H9 (cell line): ENCODE measurements at regions not wholly inside any gene's neighbourhood (a gene's known extent, or its start where the extent isn't known, plus 50 kb on each side); places are given as distances from the start of the nearest gene placed in this dataset.

Experiments used
- DNase-seq: peaks from one replicate; pipeline ENCODE4 v3.0.0-alpha.2; 2017
- H2AFZ ChIP-seq: one replicate; pipeline ENCODE4 v1.6.1; 2013; ENCODE audit warnings: mild to moderate bottlenecking, low read length, control low read depth, moderate library complexity
- H2AK5ac ChIP-seq: 2 replicates; pipeline ENCODE4 v1.6.1; 2013; ENCODE audit warnings: low read length, control low read depth, mixed read lengths; ENCODE audit not compliant: insufficient read length
- H2BK120ac ChIP-seq: one replicate; pipeline ENCODE4 v1.6.1; 2013; ENCODE audit warnings: low read depth, mild to moderate bottlenecking, low read length, control low read depth, inconsistent platforms; ENCODE audit not compliant: poor library complexity, severe bottlenecking
- H2BK12ac ChIP-seq: 2 replicates; pipeline ENCODE4 v1.6.1; 2013; ENCODE audit warnings: low read length, control low read depth, mixed read lengths, low read depth; ENCODE audit not compliant: insufficient read length
- H2BK15ac ChIP-seq: 2 replicates; pipeline ENCODE4 v1.6.1; 2013; ENCODE audit warnings: low read depth, low read length, control low read depth
- H2BK20ac ChIP-seq: one replicate; pipeline ENCODE4 v1.6.1; 2013; ENCODE audit warnings: low read depth, mild to moderate bottlenecking, low read length, control low read depth, inconsistent platforms; ENCODE audit not compliant: poor library complexity, severe bottlenecking
- H2BK5ac ChIP-seq: 2 replicates; pipeline ENCODE4 v1.6.1; 2013; ENCODE audit warnings: low read length, control low read depth, mixed read lengths; ENCODE audit not compliant: insufficient read length
- H3K14ac ChIP-seq: 2 replicates; pipeline ENCODE4 v1.6.1; 2013; ENCODE audit warnings: low read length, control low read depth; ENCODE audit not compliant: insufficient read depth
- H3K18ac ChIP-seq: 2 replicates; pipeline ENCODE4 v1.6.1; 2013; ENCODE audit warnings: low read depth, mild to moderate bottlenecking, mixed read lengths, low read length, control low read depth; ENCODE audit not compliant: insufficient read length
- H3K23ac ChIP-seq: 2 replicates; pipeline ENCODE4 v1.6.1; 2013; ENCODE audit warnings: low read length, control low read depth, mixed read lengths, low read depth; ENCODE audit not compliant: insufficient read length
- H3K23me2 ChIP-seq: 2 replicates; pipeline ENCODE4 v1.6.1; 2013; ENCODE audit warnings: low read depth, mild to moderate bottlenecking, mixed read lengths, low read length, control low read depth; ENCODE audit not compliant: insufficient read length, poor library complexity, severe bottlenecking
- H3K27ac ChIP-seq: 2 replicates; pipeline ENCODE4 v1.5.1; 2013; ENCODE audit warnings: low read length, control low read depth, mixed read lengths, low read depth; ENCODE audit not compliant: insufficient read length
- H3K27me3 ChIP-seq: 2 replicates; pipeline ENCODE4 v1.6.1; 2013; ENCODE audit warnings: low read length, control low read depth, inconsistent platforms; ENCODE audit not compliant: insufficient read depth
- H3K4ac ChIP-seq: 2 replicates; pipeline ENCODE4 v1.6.1; 2013; ENCODE audit warnings: low read depth, mild to moderate bottlenecking, control low read depth, inconsistent platforms, low read length, moderate library complexity
- H3K4me1 ChIP-seq: 2 replicates; pipeline ENCODE4 v1.6.1; 2013; ENCODE audit warnings: low read length, control low read depth, inconsistent platforms; ENCODE audit not compliant: insufficient read depth
- H3K4me2 ChIP-seq: 2 replicates; pipeline ENCODE4 v1.6.1; 2013; ENCODE audit warnings: low read length, control low read depth, mixed read lengths; ENCODE audit not compliant: insufficient read length, insufficient read depth
- H3K56ac ChIP-seq: 2 replicates; pipeline ENCODE4 v1.6.1; 2013; ENCODE audit warnings: low read depth, mild to moderate bottlenecking, mixed read lengths, low read length, control low read depth; ENCODE audit not compliant: insufficient read length
- H3K79me1 ChIP-seq: 2 replicates; pipeline ENCODE4 v1.6.1; 2013; ENCODE audit warnings: low read depth, mild to moderate bottlenecking, moderate library complexity, low read length, control low read depth, inconsistent platforms; ENCODE audit not compliant: insufficient read depth, poor library complexity, severe bottlenecking
- H3K79me2 ChIP-seq: 2 replicates; pipeline ENCODE4 v1.6.1; 2013; ENCODE audit warnings: low read length, control low read depth, inconsistent platforms; ENCODE audit not compliant: insufficient read depth
- H3K9ac ChIP-seq: 2 replicates; pipeline ENCODE4 v1.6.1; 2013; ENCODE audit warnings: low read length, control low read depth, mixed read lengths; ENCODE audit not compliant: insufficient read length; ENCODE audit errors: extremely low read depth
- H3K9me3 ChIP-seq: one replicate; pipeline ENCODE4 v1.6.1; 2013; ENCODE audit warnings: low read depth, low read length, inconsistent platforms; ENCODE audit not compliant: control insufficient read depth
- H3T11ph ChIP-seq: one replicate; pipeline ENCODE4 v1.6.1; 2013; ENCODE audit warnings: mild to moderate bottlenecking, low read length, control low read depth, inconsistent platforms
- H4K20me1 ChIP-seq: one replicate; pipeline ENCODE4 v1.6.1; 2013; ENCODE audit not compliant: control insufficient read depth, insufficient read length, insufficient read depth
- H4K5ac ChIP-seq: 2 replicates; pipeline ENCODE4 v1.6.1; 2013; ENCODE audit warnings: low read depth, mild to moderate bottlenecking, mixed read lengths, low read length, control low read depth; ENCODE audit not compliant: insufficient read length
- H4K8ac ChIP-seq: replicated peaks from 2 replicates; pipeline ENCODE4 v1.6.1; 2013; ENCODE audit warnings: low read length, control low read depth, mixed read lengths, low read depth; ENCODE audit not compliant: insufficient read length
- H4K91ac ChIP-seq: 2 replicates; pipeline ENCODE4 v1.6.1; 2013; ENCODE audit warnings: low read depth, mild to moderate bottlenecking, moderate library complexity, mixed read lengths, low read length, control low read depth; ENCODE audit not compliant: insufficient read length
- H3K27ac Mint-ChIP-seq, 3 experiments: 2 replicates in 2 of 3; 3 replicates in 1 of 3; pipeline ENCODE4 v1.8.0; 2020 to 2021; ENCODE audit warnings: mixed read lengths in 3 of 3, mild to moderate bottlenecking in 1 of 3, moderate library complexity in 1 of 3
- H3K27me3 Mint-ChIP-seq: 2 replicates; pipeline ENCODE4 v1.8.0; 2021; ENCODE audit warnings: low read depth, mild to moderate bottlenecking, moderate library complexity, mixed read lengths
- H3K36me3 Mint-ChIP-seq, 3 experiments: 2 replicates in 2 of 3; 3 replicates in 1 of 3; pipeline ENCODE4 v1.8.0; 2020 to 2021; ENCODE audit warnings: low read depth in 3 of 3, mixed read lengths in 3 of 3; ENCODE audit not compliant: insufficient read depth in 1 of 3
- H3K4me1 Mint-ChIP-seq, 2 experiments: 2 replicates each; pipeline ENCODE4 v1.8.0; 2020; ENCODE audit warnings: mixed read lengths in 2 of 2
- H3K4me3 Mint-ChIP-seq, 2 experiments: 2 replicates in 1 of 2; 3 replicates in 1 of 2; pipeline ENCODE4 v1.8.0; 2020 to 2021; ENCODE audit warnings: mild to moderate bottlenecking in 2 of 2, mixed read lengths in 2 of 2, moderate library complexity in 1 of 2
- H3K9me3 Mint-ChIP-seq, 2 experiments: 2 replicates in 1 of 2; 3 replicates in 1 of 2; pipeline ENCODE4 v1.8.0; 2020; ENCODE audit warnings: mild to moderate bottlenecking in 2 of 2, mixed read lengths in 2 of 2, moderate library complexity in 1 of 2
- WGBS: extraction: QIAGEN DNeasy Blood & Tissue Kit; methylation state at CpG from one replicate; pipeline ENCODE4 v1.1.7; 2013; ENCODE audit warnings: missing lambda C conversion rate, low lambda C conversion rate, mixed read lengths; ENCODE audit not compliant: insufficient read length; ENCODE audit errors: extremely low coverage; 5-methylcytosine and 5-hydroxymethylcytosine counted together
- TF ChIP-seq, protein P1 (sequence below): fragments of 200-600 bp; sonication (generic); conservative IDR thresholded peaks from 3 replicates; pipeline ENCODE4 v1.8.0; 2021; ENCODE audit warnings: antibody characterized with exemption, mild to moderate bottlenecking

DNA sequence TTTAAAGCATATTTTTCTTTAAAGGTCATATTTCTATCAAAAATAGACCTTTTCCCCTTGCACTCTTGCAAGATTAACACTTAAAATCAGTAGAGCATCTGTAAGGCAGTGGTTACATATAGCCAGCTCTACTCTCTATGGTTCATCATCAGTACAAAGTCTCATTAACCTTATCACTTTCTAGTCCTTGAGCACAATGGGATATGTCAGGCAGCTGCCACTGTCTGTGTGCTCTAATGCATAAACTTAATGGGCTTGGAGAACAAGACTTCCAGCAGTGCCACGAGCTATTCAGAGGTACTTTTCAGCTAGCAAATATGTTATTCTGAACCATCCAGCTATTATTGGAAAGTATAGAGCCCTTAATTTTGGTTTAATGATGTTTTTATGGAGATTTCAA lies 393.7 kb downstream of the GASK1B start:
- no peaks in the 10 kb centered on the region for H3K27me3 Mint-ChIP-seq
- no peaks in the 10 kb centered on the region for H3K9me3 Mint-ChIP-seq
- DNase-seq, result no peak
- H3K23ac ChIP-seq, result no peak overlapping the region
- H4K20me1 ChIP-seq, result no peaks in the 10 kb centered on the region
- no peak overlapping the region for H3K4me3 Mint-ChIP-seq
- no peaks in the 10 kb centered on the region for H3K9me3 ChIP-seq
- H2BK120ac ChIP-seq, result no peak overlapping the region
- H3K9ac ChIP-seq, result no peak overlapping the region
- no peak overlapping the region for H3K56ac ChIP-seq
- no peaks in the 10 kb centered on the region for H3K79me2 ChIP-seq
- no peak overlapping the region for H3T11ph ChIP-seq
- H2AK5ac ChIP-seq, result no peak overlapping the region
- no peak overlapping the region for H2BK12ac ChIP-seq
- no peak overlapping the region for H4K91ac ChIP-seq
- TF ChIP-seq, protein P1, sequence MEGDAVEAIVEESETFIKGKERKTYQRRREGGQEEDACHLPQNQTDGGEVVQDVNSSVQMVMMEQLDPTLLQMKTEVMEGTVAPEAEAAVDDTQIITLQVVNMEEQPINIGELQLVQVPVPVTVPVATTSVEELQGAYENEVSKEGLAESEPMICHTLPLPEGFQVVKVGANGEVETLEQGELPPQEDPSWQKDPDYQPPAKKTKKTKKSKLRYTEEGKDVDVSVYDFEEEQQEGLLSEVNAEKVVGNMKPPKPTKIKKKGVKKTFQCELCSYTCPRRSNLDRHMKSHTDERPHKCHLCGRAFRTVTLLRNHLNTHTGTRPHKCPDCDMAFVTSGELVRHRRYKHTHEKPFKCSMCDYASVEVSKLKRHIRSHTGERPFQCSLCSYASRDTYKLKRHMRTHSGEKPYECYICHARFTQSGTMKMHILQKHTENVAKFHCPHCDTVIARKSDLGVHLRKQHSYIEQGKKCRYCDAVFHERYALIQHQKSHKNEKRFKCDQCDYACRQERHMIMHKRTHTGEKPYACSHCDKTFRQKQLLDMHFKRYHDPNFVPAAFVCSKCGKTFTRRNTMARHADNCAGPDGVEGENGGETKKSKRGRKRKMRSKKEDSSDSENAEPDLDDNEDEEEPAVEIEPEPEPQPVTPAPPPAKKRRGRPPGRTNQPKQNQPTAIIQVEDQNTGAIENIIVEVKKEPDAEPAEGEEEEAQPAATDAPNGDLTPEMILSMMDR, result no peak
- no peak overlapping the region for H4K5ac ChIP-seq
- H2AFZ ChIP-seq, result no peak overlapping the region
- no peak overlapping the region for H2BK20ac ChIP-seq
- no peak overlapping the region for H3K27ac ChIP-seq
- WGBS, result no CpG with 5 or more reads among the region's 1 CpG
- H2BK5ac ChIP-seq, result no peak overlapping the region
- H3K4me2 ChIP-seq, result no peak overlapping the region
- no peaks in the 10 kb centered on the region for H3K79me1 ChIP-seq
- no peak overlapping the region for H3K27ac Mint-ChIP-seq
- H3K36me3 Mint-ChIP-seq, result no peaks in the 10 kb centered on the region
- H4K8ac ChIP-seq, result no peak overlapping the region
- H3K14ac ChIP-seq, result no peak overlapping the region
- H3K4me1 Mint-ChIP-seq, result no peaks in the 10 kb centered on the region
- H2BK15ac ChIP-seq, result no peak overlapping the region
- H3K23me2 ChIP-seq, result no peaks in the 10 kb centered on the region
- no peaks in the 10 kb centered on the region for H3K4me1 ChIP-seq
- H3K27me3 ChIP-seq, result no peaks in the 10 kb centered on the region
- H3K18ac ChIP-seq, result no peak overlapping the region
- no peak overlapping the region for H3K4ac ChIP-seq
